ENCODE measurements at regions not wholly inside any gene's neighbourhood (a gene's known extent, or its start where the extent isn't known, plus 50 kb on each side); places are given as distances from the start of the nearest gene placed in this dataset.

GRCh38 chr19:30207357-30207756, 164.8 kb upstream of the ZNF536 start:
- Histone ChIP-seq H3K9me3 (no peaks in the 10 kb centered on the region), H3K36me3 (no peaks in the 10 kb centered on the region), H3K4me3 (no peak overlapping the region), H3K27me3 (ENCODE audit: low read depth) (no peaks in the 10 kb centered on the region), H3K27ac (no peak overlapping the region), H3K4me1 (no peaks in the 10 kb centered on the region)
- DNase-seq (no peak), ATAC-seq (no peak)
- no peak for TF ChIP-seq CTCF (IDR thresholded peaks at IDR 0.05)
- intact Hi-C loops (cut with DNase I) = no loop called here

DNA sequence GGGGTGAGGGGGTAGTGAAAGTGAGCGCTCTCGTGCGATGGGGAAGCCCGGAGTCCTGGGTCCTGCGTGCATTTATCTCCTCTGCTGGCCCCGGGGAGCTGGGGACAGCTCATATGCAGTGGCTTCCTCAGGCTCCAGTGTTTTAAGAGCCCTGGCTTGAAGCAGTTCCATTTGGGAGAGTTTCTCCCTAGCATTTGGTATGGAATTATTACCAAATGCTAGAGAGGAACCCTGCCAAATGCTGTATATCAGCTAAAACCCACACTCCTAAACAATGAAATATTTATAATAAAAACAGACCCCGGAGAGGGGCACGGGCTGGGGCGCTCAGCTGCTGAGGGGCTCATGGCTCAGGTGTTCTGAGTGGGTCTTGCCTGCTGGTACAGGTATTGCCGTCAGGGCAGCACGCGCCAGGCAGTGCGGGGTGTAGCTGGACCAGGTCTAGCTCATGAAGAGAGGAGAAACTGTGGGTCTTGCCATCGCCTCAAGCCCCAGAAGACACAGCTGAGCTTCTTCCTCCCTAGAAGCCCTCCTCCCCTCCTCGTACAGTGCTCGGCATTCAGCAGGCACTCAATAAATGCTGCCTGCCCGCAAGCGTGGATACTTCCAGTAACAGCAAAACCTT, 163.6 kb upstream of the ZNF536 start:
- no peaks in the 10 kb centered on the region for H3K27me3 ChIP-seq (ENCODE audit: low read depth)
- no peak overlapping the region for H3K4me3 ChIP-seq
- H3K9me3 ChIP-seq = no peaks in the 10 kb centered on the region
- intact Hi-C loops (cut with DNase I) = no loop called here
- H3K36me3 ChIP-seq = no peaks in the 10 kb centered on the region
- DNase-seq = no peak
- TF ChIP-seq CTCF (IDR thresholded peaks at IDR 0.05) = no peak
- no peak overlapping the region for H3K27ac ChIP-seq
- H3K4me1 ChIP-seq = no peaks in the 10 kb centered on the region
- no peak for ATAC-seq

DNA sequence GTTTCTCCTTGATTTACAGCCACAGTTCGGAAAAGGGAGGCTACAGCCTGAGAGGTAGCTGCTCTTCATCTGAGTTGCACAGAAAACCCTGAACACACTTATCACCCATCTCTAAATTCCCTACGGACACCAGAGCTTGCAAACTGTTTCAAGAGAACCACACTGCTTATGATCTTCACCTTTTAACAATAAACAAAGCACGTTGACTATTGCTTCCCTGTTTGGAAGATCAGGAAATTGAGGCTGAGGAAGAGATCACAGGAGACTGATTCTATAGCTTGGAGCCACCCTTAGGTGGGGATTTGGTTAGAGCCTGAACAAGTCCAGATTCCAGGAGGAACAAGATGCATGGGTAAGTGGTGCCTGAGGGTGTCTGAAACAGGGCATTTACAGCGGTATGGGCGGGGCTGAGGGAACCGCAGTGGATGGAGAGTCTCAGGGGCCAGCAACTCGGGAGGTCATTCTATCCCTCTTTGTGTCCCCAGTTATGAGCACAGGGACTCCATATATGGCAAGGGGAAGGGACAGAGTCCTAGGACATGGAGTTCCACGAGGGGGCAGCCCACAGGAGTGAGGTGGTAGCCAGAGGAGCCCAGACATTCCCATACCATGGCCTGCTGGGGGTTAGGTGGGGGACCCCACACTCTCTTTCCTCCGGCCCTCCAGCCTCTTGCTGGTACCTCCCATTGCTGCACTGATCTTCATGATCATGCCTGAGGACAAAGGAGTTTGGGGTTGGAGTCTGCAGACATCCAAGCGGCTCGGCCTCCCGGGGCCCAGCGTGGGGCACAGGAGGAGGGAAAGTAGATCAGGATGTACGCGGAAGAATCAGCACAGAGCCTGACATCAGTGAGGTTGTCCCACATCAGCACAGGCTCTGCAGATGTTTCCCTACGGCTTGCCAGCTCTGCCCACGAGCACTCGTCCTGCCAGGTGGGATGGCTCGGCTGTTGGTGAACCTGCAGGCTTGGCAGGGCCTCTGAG, 162.3 kb upstream of the ZNF536 start:
- no peaks in the 10 kb centered on the region for H3K36me3 ChIP-seq
- no peak overlapping the region for H3K27ac ChIP-seq
- DNase-seq (no peak), ATAC-seq (peak in 1 of 2 donors; percentile 30)
- no peak overlapping the region for H3K4me3 ChIP-seq
- intact Hi-C loops (cut with DNase I) = no loop called here
- H3K4me1 ChIP-seq = no peaks in the 10 kb centered on the region
- H3K27me3 ChIP-seq (ENCODE audit: low read depth) = no peaks in the 10 kb centered on the region
- no peaks in the 10 kb centered on the region for H3K9me3 ChIP-seq
- no peak for TF ChIP-seq CTCF (IDR thresholded peaks at IDR 0.05)

- no peak for TF ChIP-seq CTCF (IDR thresholded peaks at IDR 0.05)
- intact Hi-C loops (cut with DNase I) = no loop called here
- H3K27ac ChIP-seq = no peak overlapping the region
- H3K4me3 ChIP-seq = no peak overlapping the region
- H3K9me3 ChIP-seq = no peaks in the 10 kb centered on the region
- H3K4me1 ChIP-seq = no peaks in the 10 kb centered on the region
- no peak for ATAC-seq
- no peaks in the 10 kb centered on the region for H3K36me3 ChIP-seq
- H3K27me3 ChIP-seq (ENCODE audit: low read depth) = no peaks in the 10 kb centered on the region
- DNase-seq = no peak
Observed at GRCh38 chr19:30212574-30212973, 159.6 kb upstream of the ZNF536 start.

GRCh38 chr19:30214651-30215051, 157.5 kb upstream of the ZNF536 start:
- DNase-seq (no peak), ATAC-seq (no peak)
- no peak for TF ChIP-seq CTCF (IDR thresholded peaks at IDR 0.05)
- no peaks in the 10 kb centered on the region for H3K36me3 ChIP-seq
- no peak overlapping the region for H3K27ac ChIP-seq
- H3K4me3 ChIP-seq = no peak overlapping the region
- H3K27me3 ChIP-seq (ENCODE audit: low read depth) = peaks cover under 1% of the 10 kb centered on the region
- H3K4me1 ChIP-seq = no peaks in the 10 kb centered on the region
- intact Hi-C loops (cut with DNase I) = no loop called here
- no peaks in the 10 kb centered on the region for H3K9me3 ChIP-seq

All from lower lobe of right lung (tissue), 2 donors.